C4-2B (cell line): ENCODE measurements at regions not wholly inside any gene's neighbourhood (a gene's known extent, or its start where the extent isn't known, plus 50 kb on each side); places are given as distances from the start of the nearest gene placed in this dataset.

Source experiments
- CTCF ChIP-seq: fragments of 450-650 bp; conservative IDR thresholded peaks from 2 replicates; pipeline ENCODE4 v1.5.1; 2017; ENCODE audit warnings: mild to moderate bottlenecking
- ZFX ChIP-seq: fragments of 450-650 bp; IDR thresholded peaks from 2 replicates; pipeline ENCODE4 v1.6.1; 2017

GRCh38 chr16:86704516-86704915 lies 126.2 kb downstream of the FOXL1 start:
- TF ChIP-seq CTCF (no peak), ZFX (no peak)
